K562 (cell line): ENCODE measurements at regions not wholly inside any gene's neighbourhood (a gene's known extent, or its start where the extent isn't known, plus 50 kb on each side); places are given as distances from the start of the nearest gene placed in this dataset.

Experiments
- CREB3 ChIP-seq: fragments of 450-650 bp; conservative IDR thresholded peaks from 2 replicates; pipeline ENCODE4 v1.6.1; 2016; ENCODE audit warnings: missing genetic modification characterization, low read depth, mild to moderate bottlenecking, missing compliant biosample characterization, moderate library complexity
- E2F5 ChIP-seq: sonication (generic); formaldehyde crosslinking; IDR thresholded peaks from 2 replicates; pipeline ENCODE4 v1.8.0; 2022; ENCODE audit warnings: mild to moderate bottlenecking, missing genetic modification reagents
- MGA ChIP-seq: fragments of 450-650 bp; IDR thresholded peaks from 2 replicates; pipeline ENCODE4 v1.6.1; 2016; ENCODE audit warnings: mild to moderate bottlenecking, moderate library complexity
- NFXL1 ChIP-seq: fragments of 450-650 bp; formaldehyde crosslinking; IDR thresholded peaks from 2 replicates; pipeline ENCODE4 v1.4.0; 2021; ENCODE audit warnings: mild to moderate bottlenecking
- PHB2 ChIP-seq: fragments of 450-650 bp; IDR thresholded peaks from 2 replicates; pipeline ENCODE4 v1.6.1; 2017; ENCODE audit warnings: low read depth
- SMARCA4 ChIP-seq: fragments of 450-650 bp; IDR thresholded peaks from 2 replicates; pipeline ENCODE4 v1.6.1; 2016
- ZSCAN29 ChIP-seq: fragments of 450-650 bp; IDR thresholded peaks from 2 replicates; pipeline ENCODE4 v1.6.1; 2017

- no peak for TF ChIP-seq MGA
- TF ChIP-seq PHB2: no peak
- no peak for TF ChIP-seq SMARCA4
- no peak for TF ChIP-seq CREB3 (tag)
- 0 out of 2 replicates have a peak, but pooled peaks have one; percentile 68 for TF ChIP-seq NFXL1 (CRISPR knock-in tag)
- TF ChIP-seq E2F5 (CRISPR knock-in tag): peak; percentile 72; the same call in 1 of the 2 replicates
- TF ChIP-seq ZSCAN29: no peak
Measured at GRCh38 chr22:20646415-20646814, 127.5 kb upstream of the SERPIND1 start (continued).
